ENCODE measurements at regions not wholly inside any gene's neighbourhood (a gene's known extent, or its start where the extent isn't known, plus 50 kb on each side); places are given as distances from the start of the nearest gene placed in this dataset.

- TF ChIP-seq CTCF (IDR thresholded peaks at IDR 0.05) (no peak), POLR2AphosphoS5 (IDR thresholded peaks at IDR 0.05; ENCODE audit: low read depth, low read length) (no peak), REST (IDR thresholded peaks at IDR 0.05; ENCODE audit: insufficient read depth in 1 of 2, low read depth in 2 of 2, low read length in 1 of 2) (no peak), SIN3A (IDR thresholded peaks at IDR 0.05; ENCODE audit: borderline replicate concordance, insufficient read depth, low read depth, low read length) (no peak), TCF7L2 (IDR thresholded peaks at IDR 0.05; ENCODE audit: low read depth, low read length) (no peak)
These were observed 149.7 kb upstream of the NPHP3 start for GRCh38 chr3:132871956-132872355.

All from Panc1 (cell line).